ENCODE measurements at regions not wholly inside any gene's neighbourhood (a gene's known extent, or its start where the extent isn't known, plus 50 kb on each side); places are given as distances from the start of the nearest gene placed in this dataset.
A peak's percentile ranks its signal among the peaks of the same experiment; 100 is the strongest.
"Not testable (repeated sequence)": the region's sequence is repeated elsewhere in the genome, so short reads cannot be mapped to it uniquely, and the experiment has no call there.

GRCh38 chr1:234769284-234769985, 159.5 kb upstream of the IRF2BP2 start:
- no peak for DNase-seq

DNA sequence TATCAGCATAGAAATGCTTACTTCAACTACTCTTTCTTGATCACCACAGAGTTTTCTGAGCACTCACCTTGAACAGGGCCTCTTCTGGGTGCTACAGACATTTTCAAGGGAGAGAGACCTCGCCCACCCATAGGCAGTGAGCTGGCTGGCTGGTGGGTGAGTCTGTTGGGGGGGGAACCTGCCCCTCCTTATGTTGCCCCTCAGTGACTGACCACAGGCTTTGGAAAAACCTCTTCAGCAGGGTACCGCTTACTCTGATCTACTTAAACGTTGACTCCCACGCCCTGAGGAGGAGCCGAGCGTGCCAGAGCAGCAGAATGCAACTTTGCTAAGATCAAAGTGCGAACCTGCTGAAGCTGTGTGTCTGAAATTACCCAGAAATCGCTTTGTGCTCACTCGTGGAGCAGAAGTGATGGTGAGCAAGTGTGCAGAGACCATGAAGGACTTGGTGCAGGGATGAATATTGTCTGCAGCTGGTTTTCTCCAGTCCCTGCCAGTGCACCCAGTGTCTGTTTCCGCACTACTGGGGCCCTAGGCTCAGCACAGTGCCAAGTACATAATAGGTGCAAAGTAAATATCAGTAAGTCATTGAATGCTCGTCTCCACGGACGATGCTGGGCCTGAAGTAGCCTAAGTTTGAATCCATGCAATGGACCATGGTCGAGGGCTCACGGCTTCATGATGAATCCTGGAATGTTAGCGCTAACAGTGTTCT, 158.7 kb upstream of the IRF2BP2 start:
- no peak for DNase-seq

DNA sequence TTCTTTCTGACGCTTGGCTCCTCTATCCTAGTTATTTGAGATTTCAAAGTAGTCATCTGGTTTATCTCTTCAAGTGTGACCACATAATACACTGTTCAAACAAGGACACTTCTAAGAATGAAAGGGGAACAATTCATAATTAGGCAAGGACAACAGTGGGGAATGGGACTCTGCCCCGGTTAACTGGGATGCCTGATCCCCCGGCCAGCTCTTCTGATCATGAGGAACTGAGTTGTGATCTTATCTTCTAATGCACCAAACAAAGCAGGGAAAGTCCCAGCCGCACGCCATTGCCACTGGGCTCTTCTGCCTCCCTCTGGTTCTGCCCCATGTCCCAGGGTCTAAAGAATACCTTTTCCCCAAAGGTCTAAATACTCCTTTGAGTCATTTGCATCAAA, 158.2 kb upstream of the IRF2BP2 start:
- DNase-seq: no peak

DNA sequence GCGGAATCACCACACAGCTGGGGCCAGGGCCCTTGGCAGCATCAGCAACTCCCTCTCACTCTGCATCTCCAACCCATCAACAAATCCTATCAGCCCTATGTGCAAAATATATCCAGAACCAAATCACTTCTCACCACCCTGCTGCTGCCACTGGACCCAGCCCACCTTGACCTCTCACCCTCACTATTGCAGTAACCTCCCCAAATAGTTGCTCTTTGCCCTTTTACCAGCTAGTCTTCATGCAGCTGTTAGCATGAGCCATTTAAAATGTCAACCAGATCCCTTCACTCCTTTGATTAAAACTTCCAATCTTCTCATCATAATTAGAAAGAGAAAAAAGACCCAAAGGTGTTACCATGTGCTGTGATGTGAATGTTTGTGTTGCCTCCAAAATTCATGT, 155.7 kb upstream of the IRF2BP2 start:
- no peak for DNase-seq

- no peak for DNase-seq
Observed at GRCh38 chr1:234765181-234765580, 155.2 kb upstream of the IRF2BP2 start.

GRCh38 chr1:234763910-234764309, 153.9 kb upstream of the IRF2BP2 start:
- no peak for DNase-seq

DNA sequence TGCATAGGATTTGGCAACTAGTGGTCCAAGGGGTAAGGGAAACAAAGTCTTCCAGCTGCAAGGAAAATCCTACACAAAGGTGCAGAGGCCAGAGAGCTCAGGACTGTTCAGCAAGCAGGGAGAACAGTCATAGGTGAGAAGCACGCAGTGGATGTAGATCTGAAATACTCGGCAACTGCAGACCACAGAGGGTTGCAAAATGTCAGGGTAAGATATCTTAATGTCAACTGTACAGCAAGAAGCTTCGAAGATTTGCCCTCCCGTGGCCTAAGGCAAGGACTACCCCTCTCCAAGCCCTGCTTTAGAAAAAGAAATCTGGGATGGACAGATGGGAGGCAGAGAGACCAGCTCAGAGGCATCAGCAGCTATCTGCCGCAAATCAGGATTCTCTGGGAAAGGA, 153.4 kb upstream of the IRF2BP2 start:
- DNase-seq: no peak

DNA sequence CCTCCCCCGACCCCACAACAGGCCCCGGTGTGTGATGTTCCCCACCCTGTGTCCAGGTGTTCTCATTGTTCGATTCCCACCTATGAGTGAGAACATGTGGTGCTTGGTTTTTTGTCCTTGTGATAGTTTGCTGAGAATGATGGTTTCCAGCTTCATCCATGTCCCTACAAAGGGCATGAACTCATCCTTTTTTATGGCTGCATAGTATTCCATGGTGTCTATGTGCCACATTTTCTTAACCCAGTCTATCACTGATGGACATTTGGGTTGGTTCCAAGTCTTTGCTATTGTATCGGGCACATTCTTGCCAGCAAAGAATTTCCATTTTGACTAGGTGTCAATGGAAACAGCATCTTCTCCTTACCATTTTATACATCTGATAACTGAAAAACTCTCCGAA, 152.1 kb upstream of the IRF2BP2 start:
- DNase-seq: not testable (repeated sequence)

GRCh38 chr1:234760303-234760723, 150.3 kb upstream of the IRF2BP2 start:
- no peak for DNase-seq

- DNase-seq: no peak
Observed at GRCh38 chr1:234759888-234760287, 149.9 kb upstream of the IRF2BP2 start.

GRCh38 chr1:234758851-234759250, 148.9 kb upstream of the IRF2BP2 start:
- no peak for DNase-seq

DNA sequence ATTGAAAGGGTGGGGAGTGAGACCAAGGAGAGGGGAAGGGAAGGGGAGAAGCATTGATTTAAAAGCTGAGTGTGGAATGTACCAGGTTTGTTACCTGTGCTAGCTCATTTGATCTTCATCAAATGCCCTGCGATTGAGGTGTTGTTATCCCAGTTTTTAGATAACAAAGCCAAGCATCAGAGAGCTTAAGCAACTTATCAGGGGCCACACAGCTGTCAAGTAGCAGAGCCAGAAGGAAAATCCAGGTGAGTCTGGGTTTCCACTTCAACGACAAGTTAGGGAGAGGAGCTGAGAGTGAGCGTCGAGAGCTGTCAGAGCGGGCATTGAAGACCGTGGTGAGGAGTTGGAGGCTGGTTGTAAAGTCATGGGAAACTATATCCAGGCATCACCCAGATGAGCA, 146.9 kb upstream of the IRF2BP2 start:
- DNase-seq: no peak

- no peak for DNase-seq
Observed at GRCh38 chr1:234756066-234756774, 146.2 kb upstream of the IRF2BP2 start.

DNA sequence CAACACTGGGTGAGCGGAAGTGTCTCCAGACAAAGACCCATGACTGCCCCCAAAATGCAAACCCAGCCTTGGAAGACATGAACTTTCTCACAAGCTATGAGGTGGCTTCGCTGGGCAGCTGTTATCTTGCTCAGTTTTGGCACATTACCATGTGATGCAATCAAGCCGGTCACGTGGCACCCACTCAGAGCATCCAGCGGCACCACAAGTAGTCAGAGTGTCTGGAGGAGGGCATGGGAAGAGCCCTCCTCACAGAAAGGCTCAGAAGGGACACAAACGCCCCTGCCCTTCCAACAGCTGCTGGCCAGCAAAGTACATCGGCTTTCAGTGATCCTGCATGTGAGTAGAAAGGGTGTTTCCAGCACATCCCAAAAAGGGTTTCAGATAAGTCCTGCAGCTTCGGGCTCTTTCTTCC, 145.5 kb upstream of the IRF2BP2 start:
- peak in 40 of 51 donors; percentile 18 to 82 (median 63) for DNase-seq

GRCh38 chr1:234753979-234754378, 144.0 kb upstream of the IRF2BP2 start:
- no peak for DNase-seq

DNA sequence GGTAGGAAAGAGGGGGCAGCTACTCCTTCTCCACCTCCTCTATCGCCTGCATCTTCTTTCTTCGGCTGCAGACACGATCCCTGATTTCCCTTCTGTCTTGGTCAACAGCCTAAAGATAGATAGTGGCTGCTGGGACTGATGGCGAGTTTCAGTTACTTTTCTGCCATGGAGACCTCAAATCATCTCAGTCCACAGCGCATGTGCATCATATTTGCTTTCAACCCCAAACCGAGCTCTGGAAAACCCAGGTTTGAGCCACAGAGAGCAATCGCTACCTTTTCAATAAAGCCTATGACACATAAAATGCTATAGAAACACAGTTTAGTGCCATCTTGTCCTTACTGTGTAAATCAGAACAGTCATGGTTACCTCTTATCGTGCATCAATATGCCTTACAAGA, 142.9 kb upstream of the IRF2BP2 start:
- DNase-seq: no peak

DNA sequence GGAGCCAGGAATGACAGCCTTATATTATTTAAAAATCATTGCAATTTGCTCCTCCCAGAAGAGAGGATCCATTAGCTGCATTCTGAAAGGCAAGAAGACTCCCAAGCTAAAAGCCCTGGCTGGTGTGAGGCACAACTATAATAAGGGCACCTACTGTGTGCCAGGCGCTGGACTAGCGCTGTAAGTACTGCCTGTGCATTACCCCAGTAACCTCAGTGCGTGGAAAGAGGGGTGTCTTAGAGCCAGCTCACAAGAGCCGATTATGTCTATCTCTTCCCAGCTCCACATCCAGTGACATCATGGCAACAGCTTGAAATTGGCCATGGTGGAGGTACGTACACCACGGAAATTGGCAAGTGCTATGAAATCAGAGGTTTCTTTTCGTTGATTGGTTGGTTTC, 141.7 kb upstream of the IRF2BP2 start:
- peak in 1 of 51 donors; percentile 55 for DNase-seq

- peak in 21 of 51 donors; percentile 12 to 75 (median 41) for DNase-seq
Observed at GRCh38 chr1:234750922-234751627, 141.1 kb upstream of the IRF2BP2 start.

DNA sequence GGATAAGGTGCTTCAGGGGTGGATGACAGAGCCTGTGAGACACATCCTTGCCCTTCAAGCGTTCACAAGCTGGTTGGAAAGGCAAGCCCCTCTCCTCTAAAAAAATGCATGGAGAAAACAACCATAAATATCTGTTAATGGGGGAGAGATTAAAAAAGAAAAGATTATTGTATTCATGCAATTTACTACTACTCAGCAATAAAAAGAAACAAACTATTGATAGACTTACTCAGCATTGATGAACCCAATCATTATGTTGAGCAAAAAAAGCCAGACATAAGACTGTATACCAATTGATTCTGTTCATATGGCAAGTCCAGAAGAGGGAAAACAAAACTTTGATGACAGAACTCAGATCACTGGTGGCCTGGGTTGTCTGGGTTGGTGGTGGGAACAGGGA, 138.7 kb upstream of the IRF2BP2 start:
- DNase-seq: no peak

- DNase-seq: peak in 1 of 51 donors; percentile 42
Observed at GRCh38 chr1:234748066-234748465, 138.1 kb upstream of the IRF2BP2 start.

DNA sequence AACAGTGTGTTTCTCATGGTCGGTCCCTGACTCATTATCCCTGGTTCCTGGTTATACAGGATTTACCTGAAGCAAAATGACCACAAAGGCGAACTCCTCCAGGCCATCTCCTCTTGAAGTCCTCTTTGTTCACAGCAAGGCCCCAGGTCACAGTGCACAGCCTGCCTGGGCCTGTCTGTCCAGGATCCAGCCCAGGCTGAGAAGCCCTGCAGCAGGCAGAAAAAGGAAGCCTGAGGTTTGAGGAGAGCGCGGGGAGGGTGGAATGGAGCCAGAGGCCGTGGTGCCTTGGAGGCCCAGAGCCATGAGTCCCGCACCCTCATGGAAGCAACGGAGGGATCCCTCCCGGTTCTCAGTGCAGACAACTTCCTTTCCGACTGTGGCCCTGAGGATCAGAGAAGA, 136.8 kb upstream of the IRF2BP2 start:
- no peak for DNase-seq

All from hypothalamus (tissue), 51 donors.